ENCODE measurements at regions not wholly inside any gene's neighbourhood (a gene's known extent, or its start where the extent isn't known, plus 50 kb on each side); places are given as distances from the start of the nearest gene placed in this dataset.

DNA sequence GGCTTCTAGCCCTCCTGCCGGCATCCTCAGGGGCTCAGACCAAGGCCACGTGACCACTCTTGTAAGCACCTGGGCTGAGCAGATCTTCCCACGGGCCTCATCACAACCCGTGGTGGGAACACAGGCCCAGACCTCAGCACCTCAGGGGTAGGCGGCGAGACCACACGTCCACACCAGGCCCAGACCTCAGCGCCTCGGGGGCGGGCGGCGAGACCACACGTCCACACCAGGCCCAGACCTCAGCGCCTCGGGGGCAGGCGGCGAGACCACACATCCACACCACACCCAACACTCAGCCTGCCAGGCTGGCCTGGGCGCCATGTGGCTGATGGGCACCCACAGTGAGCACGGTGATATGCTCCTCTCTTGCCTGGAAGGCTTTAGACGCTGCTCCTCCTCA is 334.4 kb upstream of the SALL3 start:
- no peak for DNase-seq (ENCODE audit: low read depth in 2 of 2)

DNA sequence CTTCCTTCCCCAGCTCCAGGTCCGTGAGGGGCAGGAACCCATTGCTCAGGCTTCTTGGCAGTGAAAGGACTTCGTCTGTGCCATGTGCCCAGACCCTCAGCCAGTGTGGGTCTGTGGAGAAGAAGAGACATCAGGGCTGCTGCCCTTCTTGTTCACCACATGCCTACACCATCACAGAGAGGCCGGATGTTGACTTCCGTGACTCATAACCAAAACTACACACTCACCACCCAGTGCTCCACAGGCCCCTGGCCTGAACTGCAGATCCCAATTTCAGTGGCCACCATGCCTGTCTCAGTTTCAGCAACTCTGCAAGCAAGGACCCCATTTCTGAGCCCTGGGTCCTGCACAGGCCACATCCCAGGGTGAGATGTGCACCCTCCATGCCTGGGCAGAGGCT is 332.6 kb upstream of the SALL3 start:
- DNase-seq (ENCODE audit: low read depth in 2 of 2) = no peak

DNA sequence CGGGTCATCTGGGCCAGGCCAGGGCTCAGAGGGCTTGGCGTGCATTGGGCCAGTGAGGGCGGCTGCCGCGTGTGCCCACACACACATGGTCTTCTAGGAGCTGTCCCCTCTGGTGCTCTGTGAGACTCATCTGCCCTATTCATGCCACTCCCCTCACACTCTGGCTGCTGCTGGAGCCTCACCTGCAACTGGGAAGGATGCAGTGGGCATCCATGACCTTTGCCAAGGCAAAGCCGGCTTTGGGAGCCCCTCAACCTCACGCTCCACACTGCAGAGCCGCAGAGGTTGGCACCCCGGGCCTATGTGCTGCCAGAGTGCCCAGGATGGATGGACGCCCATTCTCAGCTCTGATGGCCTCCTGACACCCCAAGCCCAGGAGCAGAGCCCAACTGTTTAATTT is 330.2 kb upstream of the SALL3 start:
- no peak for DNase-seq (ENCODE audit: low read depth in 2 of 2)

DNA sequence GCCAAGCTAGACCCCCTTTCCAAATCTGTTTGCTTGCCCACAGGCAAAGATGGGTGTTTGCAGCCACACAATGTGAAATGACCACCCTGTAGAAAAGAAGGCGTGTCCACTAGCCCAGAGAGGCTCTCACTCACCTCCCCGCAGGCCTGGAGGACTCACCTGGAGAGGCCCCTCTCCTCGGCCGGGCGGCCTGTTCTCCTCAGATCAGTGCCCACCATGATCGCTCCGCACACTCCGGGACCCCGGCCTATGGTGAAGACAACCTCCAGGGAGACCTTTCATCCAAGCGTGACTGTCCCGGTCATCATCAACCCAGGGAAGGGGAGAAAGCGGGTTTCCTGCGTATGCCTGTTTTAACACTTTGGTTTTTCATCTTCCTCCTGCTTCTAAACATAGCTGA is 328.7 kb upstream of the SALL3 start:
- DNase-seq (ENCODE audit: low read depth in 2 of 2) = no peak

DNA sequence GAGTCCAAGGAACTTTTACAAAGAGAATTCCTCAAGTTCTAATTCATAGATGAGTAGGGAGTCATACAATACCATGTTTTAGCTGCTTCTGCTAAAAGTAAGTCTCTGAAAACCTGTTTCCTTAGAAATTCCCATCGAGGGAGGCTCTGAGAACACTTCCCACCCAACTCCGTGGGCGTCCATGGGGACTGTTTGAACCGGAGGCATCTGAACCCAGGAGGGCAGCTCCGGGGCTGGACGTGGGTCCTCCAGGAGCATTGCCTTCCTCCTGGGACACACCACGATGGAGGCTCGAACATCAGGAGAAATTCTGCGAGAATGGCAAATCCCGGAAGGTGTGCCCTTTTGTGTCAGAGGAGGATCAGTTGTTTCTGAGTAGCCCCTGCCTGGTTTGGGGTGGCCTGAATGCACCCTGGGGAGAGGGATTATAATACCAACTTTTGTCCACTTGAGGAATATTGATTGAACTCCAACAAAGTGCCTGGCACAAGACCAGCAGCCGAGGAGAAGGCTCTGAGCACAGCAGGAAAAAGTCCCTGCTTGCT is 327.5 kb upstream of the SALL3 start:
- DNase-seq (ENCODE audit: low read depth in 2 of 2) = no peak

DNA sequence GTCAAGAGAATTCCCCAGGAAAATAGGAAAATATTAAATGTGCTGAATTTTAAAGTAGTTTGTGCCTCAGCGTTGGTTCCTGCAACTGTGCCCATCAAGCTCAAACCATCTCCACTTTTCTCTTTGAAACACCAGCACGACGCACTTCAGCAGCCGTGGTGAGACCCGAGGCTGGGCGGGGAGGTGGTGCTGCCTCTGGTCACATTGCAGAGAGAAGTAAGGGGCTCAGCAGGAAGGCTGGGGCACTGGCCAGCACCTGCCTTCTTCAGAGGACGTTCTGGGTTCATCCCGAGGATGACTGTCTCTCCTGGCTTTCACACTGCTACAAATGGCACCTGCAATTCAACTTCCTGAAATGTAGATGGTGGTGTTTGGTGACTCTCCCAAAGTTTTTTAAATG is 323.7 kb upstream of the SALL3 start:
- no peak for DNase-seq (ENCODE audit: low read depth in 2 of 2)

DNA sequence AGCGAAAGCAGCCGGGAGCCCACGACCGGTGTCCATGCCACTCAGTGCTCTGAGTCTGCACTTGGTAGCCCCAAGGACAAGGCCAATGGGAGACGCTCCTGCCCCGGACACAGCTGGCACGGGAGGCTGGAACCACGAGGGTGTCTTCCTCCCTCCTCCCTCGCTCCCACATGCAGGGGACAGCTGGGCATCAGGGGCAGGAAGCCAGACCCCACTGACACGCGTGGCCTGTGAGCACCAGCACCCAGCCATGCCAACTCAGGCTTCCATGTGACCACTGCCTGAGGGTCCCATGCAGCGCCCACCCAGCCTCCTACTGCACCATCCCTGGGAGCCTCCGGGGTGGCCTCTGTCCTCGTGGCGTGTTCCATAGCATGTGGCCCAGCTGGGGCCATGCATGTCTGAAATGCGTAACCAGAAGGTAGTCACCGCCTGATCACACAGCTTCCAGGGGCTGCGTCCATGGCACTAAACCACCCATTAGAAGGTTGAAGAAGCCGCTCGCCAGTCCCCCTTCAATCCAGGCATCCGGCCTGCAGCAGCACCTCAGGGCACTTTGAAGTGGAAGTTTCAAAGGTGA is 323.2 kb upstream of the SALL3 start:
- no peak for DNase-seq (ENCODE audit: low read depth in 2 of 2)

DNA sequence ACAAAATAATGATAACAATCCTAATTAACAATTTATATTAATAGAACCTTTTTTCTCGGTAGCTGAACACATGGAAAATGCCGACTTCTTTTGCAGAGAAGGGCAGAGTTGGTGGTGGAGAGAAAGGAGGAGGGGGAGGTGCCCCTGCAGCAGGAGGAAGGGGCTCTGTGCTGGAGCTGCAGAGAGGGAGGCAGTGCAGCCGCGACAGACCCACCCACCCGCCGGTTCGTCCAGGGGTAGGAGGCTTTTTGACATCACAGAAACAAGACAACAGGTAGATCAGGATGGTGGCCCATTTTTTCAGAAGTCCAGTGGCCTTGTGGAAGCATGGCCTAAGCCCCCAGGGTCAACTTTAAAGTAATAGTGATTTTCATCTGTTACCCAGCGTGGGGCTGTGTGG is 321.1 kb upstream of the SALL3 start:
- no peak for DNase-seq (ENCODE audit: low read depth in 2 of 2)

DNA sequence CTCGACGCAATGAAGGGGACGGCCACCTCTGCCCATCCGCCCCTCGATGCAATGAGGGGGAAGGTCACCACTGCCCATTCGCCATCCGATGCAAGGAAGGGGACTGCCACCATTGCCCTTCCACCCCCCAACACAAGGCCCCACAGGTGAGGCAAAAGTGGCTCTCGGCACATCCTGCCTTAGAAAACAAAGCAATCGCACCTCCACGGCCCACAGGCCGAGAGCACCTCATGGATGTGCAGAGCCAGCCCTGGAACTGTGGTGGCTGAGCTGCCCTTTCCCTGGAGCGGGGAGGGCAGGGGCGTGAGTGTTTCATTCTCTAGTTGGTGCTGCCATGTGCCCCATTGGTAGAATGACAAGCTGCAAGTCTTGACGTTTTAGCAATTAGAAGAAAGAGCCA is 320.6 kb upstream of the SALL3 start:
- DNase-seq (ENCODE audit: low read depth in 2 of 2) = no peak

DNA sequence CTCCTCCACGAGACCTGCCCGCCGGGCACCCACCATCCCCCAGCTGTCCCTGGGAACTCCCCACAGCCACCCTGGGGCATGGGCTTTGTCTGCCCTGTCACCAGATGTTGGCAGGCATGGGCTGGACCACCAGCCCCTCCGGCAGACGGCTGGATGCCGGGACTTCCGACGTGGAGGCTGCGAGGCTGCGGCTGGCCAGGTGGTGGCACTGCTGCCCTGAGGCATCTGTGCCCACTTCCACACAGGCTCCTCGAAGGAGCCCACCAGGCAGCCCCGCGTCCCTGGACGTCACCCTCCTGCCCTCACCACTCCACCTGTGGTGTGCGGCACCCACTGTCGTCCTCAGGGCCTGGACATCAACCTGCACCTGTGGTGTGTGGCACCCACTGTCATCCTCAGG is 319.9 kb upstream of the SALL3 start:
- DNase-seq (ENCODE audit: low read depth in 2 of 2) = peak in 1 of 2 experiments; percentile 6

DNA sequence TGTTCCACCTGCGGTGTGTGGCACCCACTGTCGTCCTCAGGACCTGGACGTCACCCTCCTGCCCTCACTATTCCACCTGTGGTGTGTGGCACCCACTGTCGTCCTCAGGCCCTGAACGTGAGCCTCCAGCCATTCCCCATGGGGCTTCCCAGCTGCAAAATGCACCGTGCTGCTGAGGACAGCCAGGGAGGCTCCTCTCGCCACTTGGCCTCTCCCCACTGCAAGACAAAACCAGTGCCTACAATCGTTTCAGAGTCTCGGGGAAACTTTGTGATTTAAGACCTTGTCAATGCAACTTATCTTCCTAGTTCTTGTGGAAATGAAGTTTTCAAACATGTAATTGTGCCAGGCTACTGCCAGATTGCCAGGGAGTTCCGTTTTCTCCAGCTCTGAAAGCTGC is 319.3 kb upstream of the SALL3 start:
- no peak for DNase-seq (ENCODE audit: low read depth in 2 of 2)

DNA sequence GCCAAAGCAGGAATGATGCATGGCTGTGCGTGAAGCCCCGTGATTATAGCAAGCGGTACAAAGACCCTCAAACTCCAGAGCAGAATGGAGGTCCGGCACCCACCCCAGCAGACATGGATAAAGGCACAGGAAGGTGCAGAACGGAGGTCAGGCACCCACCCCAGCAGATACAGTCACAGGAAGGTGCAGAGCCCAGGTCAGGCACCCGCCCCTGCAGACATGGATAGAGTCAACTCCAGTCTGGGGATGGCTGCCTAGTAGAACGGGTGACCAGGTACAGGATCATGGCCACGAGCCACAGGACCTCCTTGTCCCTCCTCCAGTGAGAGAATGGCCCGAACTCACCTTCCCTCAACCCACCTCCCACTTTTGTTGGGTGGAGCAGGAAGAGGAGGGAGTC is 318.3 kb upstream of the SALL3 start:
- no peak for DNase-seq (ENCODE audit: low read depth in 2 of 2)

DNA sequence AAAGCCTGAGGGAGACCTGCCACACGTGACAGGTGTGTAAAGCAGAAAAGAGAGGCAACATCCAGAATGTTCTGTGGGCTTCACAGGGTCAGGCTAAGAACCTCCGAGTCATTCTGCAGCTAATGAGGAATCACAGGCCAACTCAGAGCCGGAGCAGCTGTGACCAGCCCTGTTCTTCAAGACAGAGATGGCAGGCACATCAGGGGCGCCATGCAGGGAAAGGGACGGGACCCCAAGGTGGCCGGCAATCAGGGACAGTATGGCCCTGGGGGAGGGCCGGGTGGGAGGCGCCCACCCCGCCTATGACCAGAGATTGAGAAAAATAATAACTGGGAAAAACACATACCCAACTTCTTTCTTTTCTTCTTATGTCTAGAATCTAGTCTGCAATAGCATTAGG is 316.7 kb upstream of the SALL3 start:
- DNase-seq (ENCODE audit: low read depth in 2 of 2) = no peak

DNA sequence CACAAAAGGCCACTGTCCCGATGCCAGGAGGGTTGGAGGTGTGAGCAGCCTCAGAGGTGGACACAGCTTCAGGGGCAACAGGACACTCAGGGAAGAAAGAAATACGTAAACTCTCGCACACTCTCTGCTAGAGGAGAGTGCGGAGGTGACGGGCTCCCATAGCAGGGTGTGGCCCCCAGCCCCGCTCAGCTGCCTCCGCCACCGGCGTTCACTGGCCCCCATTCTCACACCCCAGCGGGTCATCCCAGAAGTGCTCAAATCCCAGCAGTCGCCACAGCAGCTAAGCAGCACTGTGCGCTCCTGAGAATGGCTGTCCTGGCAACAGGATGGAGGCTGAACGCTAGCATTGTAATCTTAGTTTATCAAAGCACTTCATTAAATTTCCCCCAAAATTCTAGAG is 315.6 kb upstream of the SALL3 start:
- no peak for DNase-seq (ENCODE audit: low read depth in 2 of 2)

DNA sequence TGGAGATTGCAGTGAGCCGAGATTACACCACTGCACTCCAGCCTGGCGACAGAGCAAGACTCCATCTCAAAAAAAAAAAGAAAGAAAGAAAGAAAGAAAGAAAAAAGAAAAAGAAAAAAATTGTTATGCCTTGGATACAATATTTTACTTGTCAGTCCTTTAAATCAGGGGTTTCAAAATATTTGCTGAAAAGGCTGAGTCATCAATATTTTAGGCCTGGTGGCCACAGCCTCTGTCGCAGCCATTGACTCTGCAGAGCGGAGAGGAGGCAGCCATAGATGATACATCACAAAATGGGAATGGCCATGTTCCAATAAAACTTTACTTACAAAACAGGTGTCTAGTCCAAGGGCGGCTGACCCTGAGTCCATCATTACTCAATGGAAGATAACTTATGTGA is 314.8 kb upstream of the SALL3 start:
- no peak for DNase-seq (ENCODE audit: low read depth in 2 of 2)

DNA sequence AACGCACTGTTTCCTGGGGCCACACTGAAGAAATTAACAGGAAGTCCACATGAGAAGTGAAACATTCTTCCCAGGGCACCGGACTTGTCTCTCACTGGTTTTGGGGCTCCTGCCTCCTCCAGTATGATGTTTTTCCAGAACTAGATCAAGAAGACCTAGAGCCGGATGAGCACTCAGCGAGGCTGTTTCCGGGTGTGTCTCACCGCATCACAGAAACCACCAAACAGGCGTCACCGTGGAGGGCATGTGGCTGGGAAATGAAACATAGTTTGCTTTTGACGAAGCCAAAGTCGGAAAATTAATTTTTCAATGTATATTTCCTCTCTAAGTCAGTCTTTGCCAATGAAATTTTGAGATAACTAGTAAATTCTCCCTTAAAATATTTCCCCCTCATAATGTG is 314.0 kb upstream of the SALL3 start:
- no peak for DNase-seq (ENCODE audit: low read depth in 2 of 2)

DNA sequence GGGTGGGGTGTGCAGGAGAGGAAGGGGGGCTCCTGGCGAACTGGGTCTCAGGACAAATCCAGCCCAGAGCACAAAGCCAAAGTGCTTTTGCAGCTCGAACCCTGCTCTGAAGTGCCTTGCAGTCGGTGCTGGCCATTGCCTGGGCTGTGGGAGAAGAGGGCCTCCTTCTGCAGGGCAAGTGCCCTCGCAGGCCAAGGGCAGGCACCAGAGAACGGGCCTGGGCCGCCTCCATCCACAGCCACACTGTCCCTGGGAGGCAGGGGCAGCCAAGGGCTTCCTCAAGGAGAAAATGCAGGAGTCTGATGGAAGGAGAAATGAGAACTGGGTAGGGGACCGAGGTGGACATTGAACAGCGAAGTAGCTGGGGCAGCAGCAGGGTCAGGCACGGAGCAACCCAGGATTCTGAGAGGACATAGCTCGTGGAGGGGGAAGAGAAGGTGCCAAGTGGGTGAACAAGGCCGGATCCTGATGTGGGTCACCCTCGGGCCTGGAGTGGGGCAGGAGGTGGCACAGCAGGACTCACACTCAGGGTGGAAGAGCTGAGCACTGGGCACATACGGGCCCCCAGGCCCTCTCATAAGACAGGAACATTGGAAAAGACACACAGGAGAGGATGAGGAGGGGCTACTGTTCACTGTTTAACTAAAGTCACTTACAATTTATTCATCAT is 312.8 kb upstream of the SALL3 start:
- no peak for DNase-seq (ENCODE audit: low read depth in 2 of 2)

DNA sequence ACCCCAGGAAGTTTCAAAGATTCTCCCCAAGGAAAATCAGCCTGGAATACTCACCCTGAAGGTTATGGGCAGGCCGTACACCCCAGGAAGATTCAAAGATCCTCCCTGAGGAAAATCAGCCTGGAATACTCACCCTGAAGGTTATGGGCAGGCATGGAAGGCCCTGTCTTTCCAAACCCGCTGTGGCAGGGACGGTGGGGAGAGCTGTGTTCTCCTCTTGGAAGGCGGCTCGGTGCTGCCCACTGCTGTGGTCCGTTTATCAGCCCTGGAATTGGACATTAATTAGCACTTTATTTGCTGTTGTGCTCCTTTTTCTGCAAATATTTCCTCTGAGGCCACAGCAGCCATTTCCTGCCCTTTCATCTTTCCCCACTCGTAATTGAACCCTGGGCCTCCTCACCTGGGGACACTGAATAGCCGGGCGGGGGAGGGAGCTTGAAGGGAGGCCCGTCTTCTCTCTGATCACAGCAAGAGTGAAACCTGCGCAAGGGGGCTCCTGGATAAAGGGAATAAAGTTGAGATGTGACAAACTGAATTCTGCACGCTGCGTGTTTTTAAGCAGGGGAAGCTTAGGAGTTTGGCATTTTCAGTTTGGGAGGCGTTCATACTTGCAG is 308.7 kb upstream of the SALL3 start:
- DNase-seq (ENCODE audit: low read depth in 2 of 2) = no peak

DNA sequence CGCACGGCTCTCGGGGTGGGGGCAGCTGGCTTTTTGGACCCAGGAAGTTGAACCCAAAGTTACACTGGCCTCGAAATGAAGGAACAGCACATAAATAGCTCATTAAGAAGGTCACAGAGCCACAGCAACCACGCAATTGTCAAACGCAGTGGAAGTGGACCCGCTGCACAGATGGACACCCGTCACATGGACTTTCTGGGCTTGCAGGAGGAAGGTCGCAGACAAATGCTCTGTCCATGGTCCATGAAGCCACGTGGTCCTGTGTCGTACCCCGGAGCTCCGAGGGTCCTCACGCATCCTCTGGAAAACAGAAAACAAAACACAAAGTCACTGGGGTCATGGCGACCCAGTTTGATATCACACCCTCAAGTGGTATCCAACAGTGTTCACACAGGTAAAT is 308.1 kb upstream of the SALL3 start:
- DNase-seq (ENCODE audit: low read depth in 2 of 2) = no peak

DNA sequence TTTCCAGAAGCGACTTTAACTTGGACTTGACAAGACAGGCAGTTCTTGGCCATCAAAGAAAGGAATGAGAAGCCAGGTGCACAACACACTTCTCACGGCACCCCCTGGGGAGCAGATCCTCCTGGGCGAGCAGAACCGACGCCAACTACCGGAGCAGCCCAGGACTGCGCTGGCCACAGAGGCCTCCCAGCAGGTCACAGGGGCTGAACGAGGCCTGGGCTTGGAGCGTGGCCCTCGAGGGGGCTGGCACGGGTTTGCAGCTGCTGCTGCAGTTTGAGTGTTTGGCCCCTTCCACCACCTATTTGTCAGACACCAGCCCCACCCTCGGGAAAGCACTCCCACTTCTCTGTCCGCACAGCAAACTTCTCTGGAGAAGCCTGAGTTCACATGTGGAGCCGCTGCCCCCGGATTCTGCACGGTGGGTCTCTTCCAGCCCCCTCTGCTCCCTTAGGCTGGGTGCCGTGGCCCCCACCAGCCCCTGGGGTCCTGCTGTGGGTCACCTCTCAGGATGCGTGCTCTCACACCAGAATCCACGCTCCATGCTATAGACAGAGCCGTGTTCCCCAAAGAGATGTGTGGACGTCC is 306.7 kb upstream of the SALL3 start:
- no peak for DNase-seq (ENCODE audit: low read depth in 2 of 2)

DNA sequence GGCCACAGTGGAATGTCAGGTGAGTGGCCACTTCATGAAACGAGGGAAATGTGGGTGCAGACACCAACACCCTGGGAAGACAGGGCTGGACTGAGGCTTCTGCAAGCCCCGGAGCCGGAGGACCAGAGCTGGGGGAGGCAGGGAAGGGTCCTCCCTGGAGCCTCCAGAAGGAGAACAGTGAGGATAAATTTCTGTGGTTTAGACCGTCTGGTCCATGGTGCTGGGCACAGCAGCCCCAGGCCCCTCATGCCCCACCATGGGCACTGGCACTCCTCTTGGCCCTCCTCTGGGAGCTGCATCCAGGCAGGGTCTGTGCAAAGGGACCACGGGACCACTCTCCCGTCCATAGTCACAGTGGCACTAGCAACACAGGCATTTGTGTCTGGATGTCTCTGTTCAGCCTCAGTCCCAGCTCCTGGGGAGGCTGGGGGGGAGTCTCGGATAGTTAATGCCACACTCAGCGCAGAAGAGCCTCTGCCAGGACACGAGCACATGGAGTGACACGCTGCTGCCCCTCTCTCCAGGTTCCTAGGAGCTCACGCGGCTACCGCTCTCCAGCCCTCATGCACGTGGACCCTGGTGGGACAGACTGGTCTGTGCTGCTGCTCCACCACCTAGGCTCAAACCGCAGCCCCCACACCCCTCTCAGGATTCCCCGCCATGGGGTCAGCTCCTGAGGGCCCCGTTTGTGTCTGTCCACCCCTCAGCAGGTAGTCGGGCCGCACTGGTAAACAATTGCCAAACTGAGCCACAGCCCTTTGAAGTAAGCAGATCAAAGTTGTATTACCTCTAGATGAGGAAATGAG is 305.9 kb upstream of the SALL3 start:
- no peak for DNase-seq (ENCODE audit: low read depth in 2 of 2)

DNA sequence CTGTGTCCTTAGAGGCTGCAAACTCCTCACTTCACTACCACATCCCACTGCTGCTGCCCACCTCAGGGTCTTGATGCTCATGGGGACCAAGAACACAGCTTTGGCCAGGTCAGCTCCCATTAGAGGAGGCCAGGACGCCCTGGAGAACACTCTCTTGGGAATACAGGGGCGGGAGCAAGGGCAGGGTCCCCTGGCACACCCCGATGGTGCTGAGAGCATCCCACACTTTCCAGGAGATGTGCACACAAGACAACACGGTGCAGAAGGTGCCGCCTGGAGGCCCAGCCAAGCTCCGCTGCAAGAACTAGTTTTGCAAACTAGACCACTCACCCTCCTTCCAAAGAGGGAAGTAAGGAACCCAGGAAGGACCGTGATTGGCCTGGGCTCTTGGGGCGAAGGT is 304.4 kb upstream of the SALL3 start:
- DNase-seq (ENCODE audit: low read depth in 2 of 2) = no peak

Data from stimulated activated CD4-positive, alpha-beta T cell treated with anti-CD3 and anti-CD28 coated beads, Interleukin-12 subunit alpha, Interleukin-12 subunit beta, amount 100 ng/mL, for 24 hours (primary cell).